ENCODE measurements at regions not wholly inside any gene's neighbourhood (a gene's known extent, or its start where the extent isn't known, plus 50 kb on each side); places are given as distances from the start of the nearest gene placed in this dataset.
A peak's percentile ranks its signal among the peaks of the same experiment; 100 is the strongest.

GRCh38 chr15:66921319-66921915 is 144.0 kb upstream of the SMAD3 start:
- no peak for TF ChIP-seq CTCF (IDR thresholded peaks at IDR 0.05; ENCODE audit: low read depth, low read length, missing control alignments)
- DNase-seq (ENCODE audit: extremely low read depth, low read depth), result no peak
- H3K4me3 ChIP-seq (replicated peaks; ENCODE audit: low read depth, low read length), result no peak overlapping the region

GRCh38 chr15:66922608-66923007 is 142.8 kb upstream of the SMAD3 start:
- no peak for DNase-seq (ENCODE audit: extremely low read depth, low read depth)
- H3K4me3 ChIP-seq (replicated peaks; ENCODE audit: low read depth, low read length), result no peak overlapping the region
- no peak for TF ChIP-seq CTCF (IDR thresholded peaks at IDR 0.05; ENCODE audit: low read depth, low read length, missing control alignments)

GRCh38 chr15:66923438-66923881 is 141.9 kb upstream of the SMAD3 start:
- no peak overlapping the region for H3K4me3 ChIP-seq (replicated peaks; ENCODE audit: low read depth, low read length)
- peak; percentile 70 for TF ChIP-seq CTCF (IDR thresholded peaks at IDR 0.05; ENCODE audit: low read depth, low read length, missing control alignments)
- no peak for DNase-seq (ENCODE audit: extremely low read depth, low read depth)

- H3K4me3 ChIP-seq (replicated peaks; ENCODE audit: low read depth, low read length), result no peak overlapping the region
- no peak for TF ChIP-seq CTCF (IDR thresholded peaks at IDR 0.05; ENCODE audit: low read depth, low read length, missing control alignments)
- DNase-seq (ENCODE audit: extremely low read depth, low read depth), result no peak
These were observed 140.5 kb upstream of the SMAD3 start for GRCh38 chr15:66924889-66925288.

DNA sequence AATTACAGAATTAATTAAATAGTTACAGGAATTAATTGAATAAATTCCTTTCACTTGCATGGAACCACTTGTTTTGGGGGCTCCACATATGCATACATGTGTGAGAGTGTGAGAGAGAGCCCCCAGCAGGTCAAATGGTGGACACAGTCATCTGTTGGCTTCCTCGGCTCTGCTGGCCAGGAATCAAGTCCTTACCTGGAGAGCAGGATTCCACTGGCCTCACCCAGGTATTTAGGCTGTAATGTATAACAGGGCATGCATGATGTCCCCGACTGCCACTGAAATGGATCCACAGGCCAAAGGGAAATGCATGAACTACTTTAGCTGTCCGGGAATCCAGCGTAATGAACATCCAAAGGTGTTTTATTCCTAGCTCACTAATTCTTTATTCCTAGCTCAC is 139.7 kb upstream of the SMAD3 start:
- TF ChIP-seq CTCF (IDR thresholded peaks at IDR 0.05; ENCODE audit: low read depth, low read length, missing control alignments), result no peak

GRCh38 chr15:66927201-66928077 is 138.0 kb upstream of the SMAD3 start:
- no peak overlapping the region for H3K4me3 ChIP-seq (replicated peaks; ENCODE audit: low read depth, low read length)
- no peak for DNase-seq (ENCODE audit: extremely low read depth, low read depth)
- no peak for TF ChIP-seq CTCF (IDR thresholded peaks at IDR 0.05; ENCODE audit: low read depth, low read length, missing control alignments)

More for the DNA sequence above, 139.7 kb upstream of the SMAD3 start:
- H3K4me3 ChIP-seq (replicated peaks; ENCODE audit: low read depth, low read length), result no peak overlapping the region
- no peak for DNase-seq (ENCODE audit: extremely low read depth, low read depth)
